Neutrophil (primary cell): ENCODE measurements at regions not wholly inside any gene's neighbourhood (a gene's known extent, or its start where the extent isn't known, plus 50 kb on each side); places are given as distances from the start of the nearest gene placed in this dataset.

Experiments used
- H3K27ac ChIP-seq: fragments of 200-600 bp; sonication (generic); 2 replicates; pipeline ENCODE4 v1.5.1; 2016; ENCODE audit warnings: mild to moderate bottlenecking, moderate library complexity
- H3K27me3 ChIP-seq: fragments of 200-600 bp; sonication (generic); 2 replicates; pipeline ENCODE4 v1.6.0; 2016; ENCODE audit warnings: mild to moderate bottlenecking
- H3K36me3 ChIP-seq: fragments of 200-600 bp; sonication (generic); 2 replicates; pipeline ENCODE4 v1.5.1; 2017
- H3K4me1 ChIP-seq, 2 experiments: fragments of 200-600 bp in 1 of 2; sonication (generic) in 1 of 2; 1 replicate in 1 of 2; 2 replicates in 1 of 2; pipeline versions ENCODE4 v1.5.1 to v1.6.1; 2013 to 2016; ENCODE audit warnings: low read depth in 1 of 2, low read length in 1 of 2, mild to moderate bottlenecking in 1 of 2, moderate library complexity in 1 of 2; ENCODE audit not compliant: control insufficient read depth in 1 of 2, insufficient read depth in 1 of 2
- H3K4me3 ChIP-seq, 2 experiments: fragments of 200-600 bp in 1 of 2; sonication (generic) in 1 of 2; 1 replicate in 1 of 2; 2 replicates in 1 of 2; pipeline ENCODE4 v1.5.1; 2013 to 2016; ENCODE audit warnings: low read depth in 1 of 2, low read length in 1 of 2, mild to moderate bottlenecking in 1 of 2, moderate library complexity in 1 of 2
- H3K9me3 ChIP-seq: fragments of 200-600 bp; sonication (generic); 2 replicates; pipeline ENCODE4 v1.5.1; 2016
- CTCF ChIP-seq: fragments of 200-600 bp; sonication (generic); IDR thresholded peaks from 2 replicates; pipeline ENCODE4 v1.5.1; 2016; ENCODE audit warnings: antibody characterized with exemption

GRCh38 chrX:39728852-39729598 lies 368.7 kb downstream of the BCOR start:
- Histone ChIP-seq H3K36me3 (no peaks in the 10 kb centered on the region), H3K27ac (no peak overlapping the region), H3K4me3 (no peak overlapping the region), H3K9me3 (no peaks in the 10 kb centered on the region), H3K27me3 (no peaks in the 10 kb centered on the region), H3K4me1 (peaks cover 11 to 14% of the 10 kb centered on the region in 2 experiments)
- TF ChIP-seq CTCF, result no peak

GRCh38 chrX:39729981-39730661 lies 367.6 kb downstream of the BCOR start:
- no peaks in the 10 kb centered on the region for H3K27me3 ChIP-seq
- H3K36me3 ChIP-seq, result no peaks in the 10 kb centered on the region
- no peak overlapping the region for H3K4me3 ChIP-seq
- peaks cover 11 to 14% of the 10 kb centered on the region in 2 experiments for H3K4me1 ChIP-seq
- no peak for TF ChIP-seq CTCF
- no peaks in the 10 kb centered on the region for H3K9me3 ChIP-seq
- no peak overlapping the region for H3K27ac ChIP-seq

- Histone ChIP-seq H3K36me3 (no peaks in the 10 kb centered on the region), H3K4me3 (no peak overlapping the region), H3K27me3 (no peaks in the 10 kb centered on the region), H3K9me3 (no peaks in the 10 kb centered on the region), H3K4me1 (peaks cover 11 to 14% of the 10 kb centered on the region in 2 experiments), H3K27ac (no peak overlapping the region)
- peak; percentile 20 for TF ChIP-seq CTCF
These were observed 367.0 kb downstream of the BCOR start for GRCh38 chrX:39730662-39731329.

GRCh38 chrX:39731330-39731667 lies 366.5 kb downstream of the BCOR start:
- Histone ChIP-seq H3K36me3 (no peaks in the 10 kb centered on the region), H3K27ac (no peak overlapping the region), H3K27me3 (no peaks in the 10 kb centered on the region), H3K4me1 (peaks cover 11 to 14% of the 10 kb centered on the region in 2 experiments), H3K4me3 (no peak overlapping the region), H3K9me3 (no peaks in the 10 kb centered on the region)
- no peak for TF ChIP-seq CTCF

- no peaks in the 10 kb centered on the region for H3K9me3 ChIP-seq
- no peaks in the 10 kb centered on the region for H3K27me3 ChIP-seq
- TF ChIP-seq CTCF, result no peak
- H3K4me1 ChIP-seq, result peaks cover 11 to 14% of the 10 kb centered on the region in 2 experiments
- no peaks in the 10 kb centered on the region for H3K36me3 ChIP-seq
- H3K27ac ChIP-seq, result no peak overlapping the region
- no peak overlapping the region for H3K4me3 ChIP-seq
These were observed 366.0 kb downstream of the BCOR start for GRCh38 chrX:39731735-39732134.
